HEK293 (cell line): ENCODE measurements at regions not wholly inside any gene's neighbourhood (a gene's known extent, or its start where the extent isn't known, plus 50 kb on each side); places are given as distances from the start of the nearest gene placed in this dataset.

Source experiments
- BCL11A ChIP-seq: fragments of 450-650 bp; formaldehyde crosslinking; IDR thresholded peaks from 2 replicates; pipeline ENCODE4 v1.5.1; 2016; ENCODE audit warnings: low read depth, missing biosample characterization, missing genetic modification characterization
- ZNF621 ChIP-seq: fragments of 450-650 bp; formaldehyde crosslinking; IDR thresholded peaks from 2 replicates; pipeline ENCODE4 v1.5.1; 2017; ENCODE audit warnings: missing biosample characterization, missing genetic modification characterization

DNA sequence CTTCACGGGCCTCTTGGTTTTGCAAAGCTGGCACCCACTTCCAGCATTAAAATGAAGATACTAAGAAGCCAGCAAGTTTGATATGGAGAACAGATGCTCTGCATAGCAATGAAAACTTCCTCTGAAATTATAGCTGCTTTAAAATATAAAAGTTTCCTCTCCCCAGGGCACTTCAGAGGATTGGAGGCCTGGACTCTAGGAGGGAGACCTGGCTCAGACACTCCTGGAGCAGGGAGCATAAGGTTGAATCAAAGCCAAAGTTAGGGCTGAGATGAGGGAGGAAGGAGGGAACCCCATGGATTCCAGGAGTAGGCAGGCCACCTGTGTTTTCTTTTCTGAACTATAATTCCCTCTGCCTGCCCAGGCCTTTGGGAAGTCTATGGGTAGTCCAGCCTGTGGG, 176.0 kb upstream of the RPL38 start:
- TF ChIP-seq BCL11A (tag by site-specific recombination) = no peak
- no peak for TF ChIP-seq ZNF621 (tag by site-specific recombination)
